WTC11 (cell line): ENCODE measurements at regions not wholly inside any gene's neighbourhood (a gene's known extent, or its start where the extent isn't known, plus 50 kb on each side); places are given as distances from the start of the nearest gene placed in this dataset.

Source experiments
- ATAC-seq: fragments of 200-7000 bp; cut with Tn5 transposase; 2 replicates; pipeline ENCODE4 v1.10.0; 2021; ENCODE audit warnings: mild to moderate bottlenecking, moderate library complexity
- CTCF ChIA-PET: fragments of 300-600 bp; sonication (Branson Sonifier 250); formaldehyde crosslinking; loops from one replicate; lab custom pipeline; 2021; ENCODE audit warnings: antibody characterized with exemption; lab: Charles Lee
- POLR2A ChIA-PET: fragments of 350-600 bp; sonication (Branson Sonifier 250); formaldehyde crosslinking; loops from one replicate; lab custom pipeline; 2021; ENCODE audit warnings: antibody characterized with exemption; lab: Charles Lee
- DNase-seq: peaks from one replicate; pipeline ENCODE4 v3.0.0; 2021; ENCODE audit warnings: low spot score
- H3K27ac Mint-ChIP-seq: 2 replicates; pipeline ENCODE4 v1.8.0; 2021; ENCODE audit warnings: mixed read lengths
- H3K27me3 Mint-ChIP-seq: 2 replicates; pipeline ENCODE4 v1.8.0; 2021; ENCODE audit warnings: low read depth, mild to moderate bottlenecking, moderate library complexity, mixed read lengths
- H3K36me3 Mint-ChIP-seq: 2 replicates; pipeline ENCODE4 v1.8.0; 2021; ENCODE audit warnings: mixed read lengths
- H3K4me1 Mint-ChIP-seq: 2 replicates; pipeline ENCODE4 v1.8.0; 2022; ENCODE audit warnings: mixed read lengths
- H3K4me3 Mint-ChIP-seq: 2 replicates; pipeline ENCODE4 v1.8.0; 2021; ENCODE audit warnings: mild to moderate bottlenecking, moderate library complexity, mixed read lengths
- H3K9me3 Mint-ChIP-seq: 2 replicates; pipeline ENCODE4 v1.8.0; 2021; ENCODE audit warnings: mixed read lengths
- ARID4B ChIP-seq: sonication (generic); formaldehyde crosslinking; IDR thresholded peaks from 2 replicates; pipeline ENCODE4 v1.8.0; 2023; ENCODE audit warnings: missing genetic modification reagents, mild to moderate bottlenecking, borderline replicate concordance
- E2F4 ChIP-seq: sonication (generic); formaldehyde crosslinking; IDR thresholded peaks from 2 replicates; pipeline ENCODE4 v1.8.1; 2022; ENCODE audit warnings: low read depth, mild to moderate bottlenecking, moderate library complexity, missing genetic modification reagents, borderline replicate concordance
- GABPB1 ChIP-seq: sonication (generic); formaldehyde crosslinking; IDR thresholded peaks from 2 replicates; pipeline ENCODE4 v1.8.1; 2023; ENCODE audit warnings: mild to moderate bottlenecking, missing genetic modification reagents
- GRHL2 ChIP-seq: fragments of 250-450 bp; sonication (Bioruptor Pico); IDR thresholded peaks from 2 replicates; pipeline ENCODE4 v1.8.0; 2022; ENCODE audit warnings: mild to moderate bottlenecking, moderate library complexity; ENCODE audit not compliant: insufficient replicate concordance, severe bottlenecking
- HMGA2 ChIP-seq: fragments of 250-450 bp; sonication (Bioruptor Pico); IDR thresholded peaks from 2 replicates; pipeline ENCODE4 v1.4.0; 2021; ENCODE audit warnings: mild to moderate bottlenecking, moderate library complexity
- HMGXB4 ChIP-seq: sonication (generic); formaldehyde crosslinking; IDR thresholded peaks from 2 replicates; pipeline ENCODE4 v1.8.1; 2023; ENCODE audit warnings: mild to moderate bottlenecking, moderate library complexity, missing genetic modification reagents
- IRF1 ChIP-seq: sonication (generic); formaldehyde crosslinking; IDR thresholded peaks from 2 replicates; pipeline ENCODE4 v1.8.0; 2023; ENCODE audit warnings: missing genetic modification reagents
- KAT7 ChIP-seq: sonication (generic); formaldehyde crosslinking; IDR thresholded peaks from 2 replicates; pipeline ENCODE4 v1.8.1; 2023; ENCODE audit warnings: missing genetic modification reagents, mild to moderate bottlenecking, borderline replicate concordance
- NFATC4 ChIP-seq: fragments of 250-450 bp; sonication (Bioruptor Pico); IDR thresholded peaks from 2 replicates; pipeline ENCODE4 v1.9.0; 2021; ENCODE audit warnings: mild to moderate bottlenecking
- NFE2L1 ChIP-seq: sonication (generic); formaldehyde crosslinking; IDR thresholded peaks from 2 replicates; pipeline ENCODE4 v1.8.1; 2023; ENCODE audit warnings: missing genetic modification reagents
- NR3C1 ChIP-seq: sonication (generic); formaldehyde crosslinking; conservative IDR thresholded peaks from 2 replicates; pipeline ENCODE4 v1.8.1; 2023; ENCODE audit warnings: low read depth, mild to moderate bottlenecking, missing genetic modification reagents
- RELA ChIP-seq: sonication (generic); formaldehyde crosslinking; IDR thresholded peaks from 2 replicates; pipeline ENCODE4 v1.8.1; 2022; ENCODE audit warnings: missing genetic modification reagents, mild to moderate bottlenecking, borderline replicate concordance
- TCF7 ChIP-seq: sonication (generic); formaldehyde crosslinking; IDR thresholded peaks from 2 replicates; pipeline ENCODE4 v1.8.0; 2022; ENCODE audit warnings: mild to moderate bottlenecking, low read depth, missing genetic modification reagents, moderate library complexity
- TEAD4 ChIP-seq: sonication (generic); formaldehyde crosslinking; IDR thresholded peaks from 2 replicates; pipeline ENCODE4 v1.8.0; 2022; ENCODE audit warnings: mild to moderate bottlenecking, missing genetic modification reagents
- USF2 ChIP-seq: sonication (generic); formaldehyde crosslinking; IDR thresholded peaks from 2 replicates; pipeline ENCODE4 v1.8.1; 2023; ENCODE audit warnings: mild to moderate bottlenecking, missing genetic modification reagents, moderate library complexity
- ZMAT4 ChIP-seq: fragments of 250-450 bp; sonication (Bioruptor Pico); IDR thresholded peaks from 2 replicates; pipeline ENCODE4 v1.9.0; 2021; ENCODE audit warnings: mild to moderate bottlenecking
- ZNF396 ChIP-seq: fragments of 250-450 bp; sonication (Bioruptor Pico); IDR thresholded peaks from 2 replicates; pipeline ENCODE4 v1.8.0; 2021; ENCODE audit warnings: mild to moderate bottlenecking, moderate library complexity, borderline replicate concordance
- ZNF423 ChIP-seq: fragments of 250-450 bp; sonication (Bioruptor Pico); IDR thresholded peaks from 2 replicates; pipeline ENCODE4 v2.1.2; 2022; ENCODE audit warnings: mild to moderate bottlenecking, moderate library complexity
- ZNF425 ChIP-seq: fragments of 250-450 bp; sonication (Bioruptor Pico); conservative IDR thresholded peaks from 2 replicates; pipeline ENCODE4 v1.9.0; 2021; ENCODE audit warnings: mild to moderate bottlenecking
- ZNF671 ChIP-seq: fragments of 250-450 bp; sonication (Bioruptor Pico); IDR thresholded peaks from 2 replicates; pipeline ENCODE4 v1.8.0; 2021; ENCODE audit warnings: mild to moderate bottlenecking

- ATAC-seq, result no peak
These were observed 79.8 kb upstream of the NEBL start for GRCh38 chr10:20976891-20977290.

GRCh38 chr10:20976390-20976789 is 79.3 kb upstream of the NEBL start:
- Mint-ChIP-seq H3K4me3 (no peak overlapping the region), H3K36me3 (no peaks in the 10 kb centered on the region), H3K27me3 (no peaks in the 10 kb centered on the region), H3K9me3 (peaks cover 5% of the 10 kb centered on the region), H3K4me1 (0 out of 2 replicates have a peak, but pooled peaks cover 3% of the 10 kb centered on the region), H3K27ac (no peak overlapping the region)
- no peak for ATAC-seq
- POLR2A ChIA-PET, result no interaction called here
- no peak for TF ChIP-seq GABPB1
- no peak for TF ChIP-seq NFATC4 (CRISPR knock-in tag)
- TF ChIP-seq HMGXB4 (CRISPR knock-in tag), result no peak
- CTCF ChIA-PET, result no interaction called here
- no peak for DNase-seq

More at GRCh38 chr10:20976891-20977290, 79.8 kb upstream of the NEBL start:
- CTCF ChIA-PET, result no interaction called here
- no peak for TF ChIP-seq ZNF423
- Mint-ChIP-seq H3K27ac (no peak overlapping the region), H3K4me1 (0 out of 2 replicates have a peak, but pooled peaks cover 3% of the 10 kb centered on the region), H3K4me3 (no peak overlapping the region), H3K9me3 (peaks cover 10% of the 10 kb centered on the region), H3K27me3 (no peaks in the 10 kb centered on the region), H3K36me3 (no peaks in the 10 kb centered on the region)
- POLR2A ChIA-PET, result no interaction called here
- no peak for DNase-seq

GRCh38 chr10:20975236-20975635 is 78.1 kb upstream of the NEBL start:
- ChIA-PET POLR2A (no interaction called here), CTCF (no interaction called here)
- Mint-ChIP-seq H3K9me3 (peaks cover 5% of the 10 kb centered on the region), H3K36me3 (no peaks in the 10 kb centered on the region), H3K4me1 (0 out of 2 replicates have a peak, but pooled peaks cover 3% of the 10 kb centered on the region), H3K4me3 (no peak overlapping the region), H3K27me3 (no peaks in the 10 kb centered on the region), H3K27ac (no peak overlapping the region)
- ATAC-seq (no peak), DNase-seq (no peak)
- no peak for TF ChIP-seq USF2 (CRISPR knock-in tag)
- no peak for TF ChIP-seq ZNF396
- no peak for TF ChIP-seq HMGA2 (CRISPR knock-in tag)
- TF ChIP-seq ZNF671 (CRISPR knock-in tag), result no peak
- no peak for TF ChIP-seq KAT7 (CRISPR knock-in tag)
- TF ChIP-seq E2F4 (CRISPR knock-in tag), result no peak
- TF ChIP-seq ARID4B (CRISPR knock-in tag), result no peak
- no peak for TF ChIP-seq NR3C1
- no peak for TF ChIP-seq NFE2L1 (CRISPR knock-in tag)
- no peak for TF ChIP-seq ZNF425
- no peak for TF ChIP-seq RELA (CRISPR knock-in tag)
- no peak for TF ChIP-seq NFATC4 (CRISPR knock-in tag)
- no peak for TF ChIP-seq TEAD4
- no peak for TF ChIP-seq TCF7
- no peak for TF ChIP-seq GRHL2 (CRISPR knock-in tag)
- TF ChIP-seq ZMAT4, result no peak
- no peak for TF ChIP-seq IRF1 (CRISPR knock-in tag)
